GM19043 (cell line): ENCODE measurements at regions not wholly inside any gene's neighbourhood (a gene's known extent, or its start where the extent isn't known, plus 50 kb on each side); places are given as distances from the start of the nearest gene placed in this dataset.

Experiments
- ATAC-seq: cut with Tn5 transposase; IDR thresholded peaks from one replicate; pipeline ENCODE4 v1.9.1; 2021; ENCODE audit warnings: low read depth; ENCODE audit not compliant: unreplicated experiment

DNA sequence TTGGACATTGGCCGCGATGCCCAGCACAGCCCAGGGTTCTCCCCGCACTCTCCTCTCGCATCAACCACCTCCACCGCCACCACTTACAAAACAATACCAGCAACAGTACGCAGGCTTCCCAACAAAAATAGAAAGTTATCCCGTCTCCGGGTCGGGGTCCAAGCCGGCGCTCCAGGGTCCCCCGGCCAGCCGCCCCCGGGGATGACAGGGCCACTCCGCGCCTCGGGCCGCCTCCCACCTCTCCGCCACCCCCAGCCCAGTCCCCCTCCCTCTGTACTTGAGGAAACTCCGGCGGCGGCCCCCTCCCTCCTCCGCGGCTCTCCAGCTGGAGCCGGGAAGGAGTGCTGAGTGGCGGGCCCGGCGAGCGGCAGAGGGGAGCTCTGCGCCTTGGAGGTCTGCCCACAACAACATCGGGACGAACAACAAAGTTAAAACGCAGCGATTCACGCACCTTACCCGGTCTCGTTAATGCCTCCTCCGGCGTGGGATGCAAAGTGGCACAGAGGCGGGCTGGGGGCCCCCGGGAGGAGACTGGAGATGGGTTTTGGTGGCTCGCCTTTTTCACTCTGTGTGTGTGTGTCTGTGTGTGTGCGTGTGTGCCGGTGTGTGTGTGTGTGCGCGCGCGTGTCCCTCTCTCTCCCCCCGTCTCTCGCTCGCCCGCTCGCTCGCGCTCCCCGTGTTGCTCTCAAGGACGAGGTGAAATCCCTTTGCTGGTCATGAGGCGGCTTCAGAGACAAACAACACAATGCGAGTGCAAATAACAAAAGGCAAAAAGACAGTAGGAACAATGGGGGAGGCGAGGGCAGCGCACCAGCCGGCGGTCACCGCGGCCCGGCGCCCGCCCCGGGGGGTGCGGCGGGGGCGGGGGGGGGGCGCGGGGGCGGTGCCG lies 386.8 kb downstream of the BCAT1 start:
- ATAC-seq = no peak

DNA sequence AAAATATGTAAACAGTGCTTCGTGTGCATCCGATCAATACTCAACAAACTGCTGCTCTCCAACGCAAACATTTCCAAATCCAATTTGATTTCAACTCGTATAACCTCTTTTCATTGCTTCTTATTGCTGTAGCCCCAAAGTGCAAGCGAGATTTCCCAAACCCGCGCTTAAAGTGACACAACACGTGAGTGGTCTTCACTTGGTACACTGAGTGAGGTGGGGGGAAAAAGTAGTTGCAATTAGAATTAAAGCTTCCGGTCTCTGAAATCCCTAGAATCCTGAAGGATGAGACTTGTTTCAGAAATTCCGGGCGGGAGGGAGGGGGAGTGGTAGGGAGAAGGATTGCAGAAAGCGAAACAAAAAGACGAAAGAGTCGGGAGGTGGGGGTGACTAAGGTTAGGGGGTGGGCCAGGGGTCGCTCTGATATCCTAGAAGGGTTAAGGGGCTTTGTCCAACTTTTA lies 387.5 kb downstream of the BCAT1 start:
- ATAC-seq = no peak

DNA sequence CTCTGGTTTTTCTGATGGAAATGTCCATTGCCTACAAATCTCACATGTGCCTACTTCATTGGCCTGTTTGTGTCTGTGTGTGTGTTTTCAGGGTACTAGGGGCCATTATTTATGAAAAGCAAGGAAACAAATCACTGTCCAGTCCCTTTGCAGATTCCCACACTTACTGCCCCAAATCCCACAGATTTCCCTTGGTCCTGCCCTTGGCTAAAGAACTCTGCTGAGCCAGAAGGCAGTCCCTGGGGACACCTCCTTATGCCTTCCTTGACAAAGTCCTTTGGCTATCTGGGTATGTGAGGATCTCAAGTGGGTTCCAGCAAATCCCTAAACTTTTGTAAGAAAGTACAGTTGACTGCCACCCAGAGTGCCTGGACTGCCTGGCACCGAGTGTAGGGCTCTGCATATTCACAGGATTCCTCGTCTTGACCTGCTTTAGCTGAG lies 388.1 kb downstream of the BCAT1 start:
- no peak for ATAC-seq

DNA sequence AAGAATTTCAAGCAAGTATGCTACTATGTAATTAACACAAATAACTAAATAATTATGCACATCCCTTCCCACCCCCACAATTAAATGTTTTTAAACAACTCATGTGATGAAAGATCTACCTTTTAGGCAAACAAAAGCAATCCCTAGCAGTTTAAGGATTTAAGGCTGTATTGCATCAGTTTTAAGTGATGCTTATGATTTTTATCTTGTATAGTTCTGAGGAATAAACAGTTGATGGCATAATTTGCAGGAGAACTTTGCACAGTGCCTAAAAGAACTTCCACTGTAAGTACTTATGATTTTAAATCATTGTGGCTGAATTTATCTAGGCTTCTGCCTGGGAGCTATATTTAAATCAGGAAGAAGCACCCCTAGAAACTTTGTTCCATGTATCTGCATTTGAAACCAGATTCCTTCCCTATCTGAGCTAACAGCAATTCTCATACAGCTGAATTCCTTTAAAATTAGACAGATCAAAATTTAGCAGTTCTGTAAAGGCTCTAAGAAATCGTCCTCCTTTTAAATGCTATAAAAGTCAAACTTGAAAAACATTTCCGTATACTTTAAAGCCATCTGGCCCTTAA lies 388.6 kb downstream of the BCAT1 start:
- ATAC-seq = no peak

DNA sequence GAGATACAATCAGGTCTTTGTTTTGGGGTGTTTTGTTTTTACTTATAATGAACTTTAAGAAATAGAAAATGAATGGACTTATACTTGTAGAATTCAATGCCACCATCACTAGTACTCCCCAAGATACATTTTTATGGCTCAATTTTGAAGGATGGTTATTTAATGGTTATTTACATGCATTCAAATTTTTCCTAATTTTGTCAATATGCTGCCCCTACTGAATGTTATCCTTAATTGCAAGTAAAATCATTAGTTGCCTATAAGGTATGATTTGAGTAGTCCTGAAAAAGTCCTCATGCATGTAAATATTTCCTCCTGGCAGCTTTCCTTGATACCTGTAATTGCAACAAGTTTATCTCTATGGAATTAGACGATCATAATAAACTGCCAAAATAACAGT lies 391.2 kb downstream of the BCAT1 start:
- no peak for ATAC-seq

DNA sequence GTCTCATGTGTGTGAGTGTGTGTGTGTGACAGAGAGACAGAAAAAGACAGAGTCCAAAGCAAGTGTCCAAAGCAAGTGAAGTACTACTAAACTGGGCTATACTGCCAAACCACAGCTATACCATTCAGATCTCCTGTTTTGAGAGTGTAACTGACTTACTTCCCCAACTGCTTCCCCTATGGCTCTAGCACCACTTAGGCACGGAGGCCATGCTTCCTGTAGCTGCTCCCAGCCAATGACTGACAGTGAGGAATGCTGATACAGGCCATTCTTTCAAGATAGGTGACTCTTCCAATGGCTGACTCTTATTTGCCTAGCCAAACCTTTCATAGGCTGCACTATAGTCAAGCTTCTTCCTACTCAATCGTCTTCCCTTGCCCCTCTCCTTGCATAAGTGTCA lies 393.2 kb downstream of the BCAT1 start:
- ATAC-seq = no peak

DNA sequence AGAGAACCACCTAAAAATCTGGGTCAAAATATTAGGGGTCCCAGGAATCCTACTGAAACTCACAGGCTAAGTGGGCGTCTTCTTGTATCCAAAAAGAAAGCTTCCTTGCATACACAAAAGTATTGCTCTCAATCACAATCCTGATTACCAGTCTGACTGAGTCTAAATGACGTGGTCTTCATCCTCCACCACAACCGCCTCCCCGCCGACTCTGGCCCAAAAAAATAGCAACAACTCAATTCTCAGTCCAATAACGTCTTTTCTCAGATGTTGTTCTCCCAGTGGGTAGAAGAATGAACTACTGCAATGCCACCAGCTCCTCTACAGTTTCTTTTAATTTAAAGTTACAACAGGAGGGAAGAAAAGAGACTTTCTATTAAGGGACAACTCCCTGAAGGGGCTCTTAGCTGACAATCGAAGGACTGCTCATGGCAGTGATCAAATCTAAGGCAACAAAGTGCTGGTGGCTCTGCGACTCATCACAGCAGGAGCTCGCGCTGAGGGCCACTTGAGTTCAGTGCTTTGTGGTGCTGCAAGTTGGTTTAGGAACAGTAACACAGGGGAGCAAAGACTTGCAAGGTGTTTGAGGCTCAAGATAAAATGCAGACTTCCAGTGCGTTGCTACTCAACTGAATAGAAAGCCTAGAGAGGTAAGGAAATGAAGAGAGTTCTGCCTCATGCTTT lies 394.1 kb downstream of the BCAT1 start:
- ATAC-seq = no peak

DNA sequence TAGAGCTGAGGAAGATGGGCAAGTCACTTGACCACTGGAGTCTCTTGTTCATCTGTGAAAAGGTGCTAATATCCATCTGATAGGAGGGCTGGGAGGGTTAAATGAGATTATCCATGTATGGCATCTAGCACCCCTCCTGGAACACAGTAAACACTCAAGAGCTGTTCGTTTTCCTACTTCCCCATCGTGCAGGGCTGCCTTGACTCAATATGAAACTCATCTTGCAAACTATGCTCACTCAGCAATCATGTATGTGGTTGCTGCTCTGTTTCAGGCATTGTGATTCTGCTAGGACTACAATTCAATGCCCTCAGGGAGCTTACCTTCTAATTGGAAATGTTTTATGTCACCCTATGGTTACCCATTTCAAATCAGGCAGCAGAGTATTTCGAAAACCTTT lies 395.6 kb downstream of the BCAT1 start:
- ATAC-seq = no peak

DNA sequence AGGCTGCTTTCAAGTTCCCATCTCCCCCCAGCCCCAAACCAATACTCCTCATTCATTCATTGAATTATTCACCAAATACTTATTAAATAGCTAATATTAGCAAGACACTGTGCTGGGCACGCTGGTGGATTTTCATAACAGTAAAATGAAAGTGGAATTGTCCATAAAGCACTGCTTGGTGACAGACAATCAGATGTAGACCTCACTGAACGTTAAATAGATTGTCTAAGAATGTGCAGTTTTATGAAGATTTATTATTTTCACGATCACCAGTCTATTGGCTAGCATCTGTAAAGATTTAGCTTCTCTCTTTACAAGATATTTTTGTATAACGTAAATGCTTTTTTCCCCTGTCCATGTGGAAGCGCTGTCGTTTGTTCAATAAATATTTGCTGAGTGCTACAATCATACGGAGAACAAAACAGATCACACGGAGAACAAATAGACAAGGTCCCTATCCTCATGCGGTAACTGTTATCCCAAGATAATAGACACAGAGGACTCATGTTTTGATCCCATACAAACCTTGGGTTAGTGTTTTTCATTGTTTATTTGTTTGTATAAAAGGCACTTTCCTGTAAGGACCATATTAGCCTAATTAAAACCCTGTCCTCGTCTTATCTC lies 397.6 kb downstream of the BCAT1 start:
- ATAC-seq = no peak

DNA sequence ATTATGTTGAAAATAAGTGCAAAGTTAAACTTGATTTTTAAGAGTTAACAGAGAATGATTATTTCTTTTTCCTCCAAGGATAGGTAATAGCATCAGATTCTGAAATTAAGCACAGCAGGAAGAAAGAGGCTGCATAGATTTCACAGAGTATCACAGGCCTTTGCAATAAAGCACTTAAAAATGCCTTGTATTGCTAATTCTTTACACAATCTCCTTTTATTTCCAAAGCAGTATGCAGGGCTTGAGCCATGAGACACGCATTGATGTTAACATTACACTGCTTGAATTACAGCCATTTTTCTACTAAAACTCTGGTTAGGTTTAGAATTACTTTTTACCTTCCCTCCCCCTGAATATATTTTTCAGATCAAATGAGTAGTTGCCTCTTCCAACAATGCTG lies 398.3 kb downstream of the BCAT1 start:
- ATAC-seq = no peak

DNA sequence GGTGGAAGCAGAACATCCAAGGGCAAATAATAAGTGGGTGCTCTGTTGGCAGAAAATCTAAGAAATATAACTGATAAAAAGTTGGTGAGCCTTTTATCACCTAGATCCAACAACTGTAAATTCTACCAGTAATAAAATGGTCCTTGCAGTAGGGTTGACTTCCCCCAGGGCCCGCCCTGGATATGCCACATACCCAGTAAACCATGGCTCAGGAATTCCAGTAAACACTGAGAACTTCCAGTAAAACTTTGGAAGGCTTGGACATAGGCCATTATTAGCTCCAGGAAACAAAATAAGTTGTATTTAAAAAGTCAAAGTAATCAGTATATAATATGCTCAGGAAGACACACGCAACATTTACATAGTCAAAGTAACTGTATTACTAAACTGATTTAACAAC lies 402.2 kb downstream of the BCAT1 start:
- ATAC-seq = no peak

DNA sequence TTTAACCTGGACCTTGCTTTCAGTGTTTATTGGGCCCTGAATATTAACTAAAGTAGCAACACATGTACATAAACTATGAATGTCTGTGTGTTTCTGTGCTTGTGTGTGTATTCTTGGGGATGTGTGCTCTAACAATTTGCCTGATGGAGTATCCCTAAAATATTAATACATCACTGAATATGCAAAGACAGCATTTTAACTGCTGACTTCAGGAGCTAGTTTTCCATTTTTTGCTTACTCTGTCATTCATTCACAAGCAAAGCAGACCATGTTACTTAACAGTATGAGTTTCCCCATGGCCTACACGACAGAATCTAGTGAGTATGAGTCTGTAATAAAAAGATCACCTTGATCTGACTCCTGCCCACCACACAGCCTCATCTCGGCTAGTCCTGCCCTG lies 402.8 kb downstream of the BCAT1 start:
- no peak for ATAC-seq

DNA sequence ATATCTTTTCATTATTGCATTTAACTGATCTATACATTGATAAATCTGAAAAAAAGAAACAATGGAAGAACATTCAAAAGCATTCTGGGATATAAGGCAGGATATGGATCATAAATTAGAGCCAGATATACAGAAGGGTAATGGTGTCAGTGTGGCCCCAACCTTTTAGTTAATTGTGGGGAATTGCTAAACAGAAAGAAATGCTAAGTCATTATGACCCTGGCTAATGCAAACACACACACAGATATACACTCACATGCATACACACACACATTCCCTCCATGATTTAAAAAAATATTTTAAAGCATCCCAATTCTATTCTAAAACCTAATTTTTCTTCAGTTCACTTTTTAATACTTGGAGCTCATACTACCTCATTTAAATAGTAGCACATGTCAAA lies 404.5 kb downstream of the BCAT1 start:
- no peak for ATAC-seq

DNA sequence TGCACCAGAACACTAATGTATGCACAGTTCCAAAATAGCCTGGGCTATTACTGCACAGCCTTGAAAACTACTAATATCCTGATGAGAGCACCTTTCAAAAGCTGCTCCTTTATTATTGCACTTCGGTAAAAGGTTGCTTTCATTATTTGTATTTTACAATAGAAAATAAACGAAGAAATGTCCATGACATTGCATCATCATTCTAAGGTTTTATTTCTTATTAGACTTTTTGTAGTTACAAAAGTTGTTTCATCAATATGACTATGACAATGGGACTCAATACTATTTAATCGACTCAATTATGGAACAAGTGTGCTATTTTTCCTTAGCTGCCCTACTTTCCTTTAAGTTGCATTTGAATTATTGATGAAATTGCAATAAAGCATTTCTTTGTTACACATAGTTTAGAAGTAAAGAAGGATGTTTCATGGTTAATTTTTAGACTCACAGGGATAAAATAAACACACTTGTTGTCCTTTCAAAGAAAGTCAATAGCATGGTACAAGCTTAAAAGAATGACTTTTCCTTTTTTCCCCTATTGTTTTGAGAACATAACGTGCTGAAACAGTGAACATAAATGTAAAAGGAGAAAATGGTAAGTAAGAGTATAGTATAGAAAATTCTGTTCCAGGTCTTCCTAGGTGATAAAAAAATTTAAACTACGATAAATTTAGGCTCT lies 407.6 kb downstream of the BCAT1 start:
- no peak for ATAC-seq

DNA sequence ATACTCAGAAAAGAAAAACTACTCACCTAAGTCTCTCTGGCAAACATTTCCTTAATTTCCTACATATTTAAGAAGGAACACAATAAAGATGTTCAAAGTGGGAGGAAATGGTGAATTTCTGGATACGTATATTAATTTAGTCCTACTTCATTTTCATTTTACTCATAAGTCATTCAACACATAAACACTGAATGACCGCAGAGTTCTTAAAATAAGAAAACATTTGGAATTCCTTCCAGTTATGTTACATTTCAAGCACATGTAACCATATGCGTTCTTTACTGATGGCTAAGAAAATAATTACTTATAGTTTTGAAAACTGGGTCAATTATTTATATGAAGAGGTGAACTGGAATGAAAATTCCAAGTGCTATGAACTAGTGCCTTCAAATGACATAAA lies 409.3 kb downstream of the BCAT1 start:
- no peak for ATAC-seq

DNA sequence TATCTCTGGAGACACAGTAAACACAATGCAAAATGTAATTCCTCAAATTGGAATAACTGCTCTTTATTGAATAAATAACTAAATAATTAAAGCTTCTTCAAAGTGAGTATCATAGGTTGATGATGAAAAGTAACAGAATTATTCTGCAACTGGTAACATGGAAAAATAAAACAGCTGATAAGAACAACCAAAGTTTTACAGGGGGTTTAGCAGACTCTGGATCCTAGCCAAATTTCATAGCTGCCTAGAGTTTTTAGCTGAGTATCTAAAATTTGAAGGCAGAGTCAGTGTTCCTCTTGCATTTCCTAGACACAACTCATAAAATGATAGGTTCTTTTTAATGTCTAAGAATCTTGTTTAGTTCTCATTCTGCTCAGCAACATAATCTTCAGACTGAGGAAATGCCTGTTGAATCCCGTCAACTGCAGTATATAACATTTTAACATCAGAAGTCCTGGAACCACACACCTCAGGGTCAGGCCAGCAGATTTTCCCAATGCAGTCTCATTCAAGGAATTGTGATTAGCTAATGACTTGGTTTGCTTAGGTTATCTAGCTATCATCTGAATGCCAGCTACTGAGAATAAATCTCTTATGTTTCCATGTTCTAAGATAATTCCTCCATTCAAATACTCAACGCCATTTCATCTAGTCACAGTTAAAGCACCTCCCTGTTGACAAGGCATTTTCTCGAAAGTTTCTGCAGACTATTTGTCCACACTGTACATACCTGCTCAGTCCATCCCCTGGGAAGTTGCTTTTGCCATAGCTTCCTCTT lies 411.6 kb downstream of the BCAT1 start:
- ATAC-seq = no peak

DNA sequence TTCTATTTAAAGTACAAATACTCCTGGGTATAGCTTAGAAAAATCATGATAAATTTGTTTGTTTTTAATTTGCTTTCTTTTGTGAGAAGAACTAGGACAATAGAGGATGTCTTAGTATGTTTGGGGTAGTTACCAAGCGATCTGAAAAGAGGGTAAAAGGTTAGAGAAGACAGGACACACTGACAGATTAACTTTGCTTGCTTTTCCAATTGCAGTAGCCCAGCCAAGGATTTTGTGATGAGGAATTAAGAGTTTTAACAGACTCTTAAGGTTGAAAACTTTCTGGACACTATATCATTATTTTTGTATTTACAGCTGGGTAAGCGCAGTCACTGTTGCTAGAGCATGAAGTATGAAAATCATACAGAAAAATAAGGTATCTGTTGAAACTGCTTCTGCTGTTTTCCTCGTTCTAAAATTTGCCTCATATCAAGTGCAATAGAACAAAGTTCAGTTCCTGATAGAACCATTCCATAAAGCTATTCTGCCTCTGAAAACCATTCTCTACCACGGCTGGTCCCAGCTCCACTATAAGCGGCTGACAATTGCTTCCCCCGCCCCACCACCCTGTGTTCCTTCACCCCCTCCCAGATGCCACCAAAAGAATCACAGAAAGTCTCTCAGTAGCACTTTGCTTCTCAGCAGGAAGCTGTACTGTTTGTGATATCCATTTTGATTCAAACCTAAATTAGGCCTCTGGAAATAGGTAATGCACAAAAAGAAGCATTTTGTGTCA lies 413.4 kb downstream of the BCAT1 start:
- ATAC-seq = no peak

DNA sequence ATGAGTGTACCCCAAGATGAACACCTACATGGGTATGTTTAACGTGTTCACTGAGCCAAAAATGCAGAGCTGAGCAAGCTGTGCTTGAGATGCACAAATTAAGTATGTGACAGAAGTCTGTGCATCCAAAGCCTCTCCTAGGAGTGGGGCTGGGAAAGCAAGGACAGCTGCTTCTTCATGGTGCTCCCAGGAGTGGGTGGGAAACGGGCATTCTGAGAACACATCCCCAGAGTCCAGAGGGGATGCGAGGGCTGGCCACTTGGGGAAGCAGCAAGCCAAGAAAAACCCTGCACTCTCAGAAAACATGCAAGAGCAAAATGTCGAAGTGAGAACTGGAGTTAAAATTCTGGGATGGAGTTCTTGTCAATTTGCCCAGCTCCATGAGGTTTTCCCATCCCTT lies 414.3 kb downstream of the BCAT1 start:
- ATAC-seq = no peak

DNA sequence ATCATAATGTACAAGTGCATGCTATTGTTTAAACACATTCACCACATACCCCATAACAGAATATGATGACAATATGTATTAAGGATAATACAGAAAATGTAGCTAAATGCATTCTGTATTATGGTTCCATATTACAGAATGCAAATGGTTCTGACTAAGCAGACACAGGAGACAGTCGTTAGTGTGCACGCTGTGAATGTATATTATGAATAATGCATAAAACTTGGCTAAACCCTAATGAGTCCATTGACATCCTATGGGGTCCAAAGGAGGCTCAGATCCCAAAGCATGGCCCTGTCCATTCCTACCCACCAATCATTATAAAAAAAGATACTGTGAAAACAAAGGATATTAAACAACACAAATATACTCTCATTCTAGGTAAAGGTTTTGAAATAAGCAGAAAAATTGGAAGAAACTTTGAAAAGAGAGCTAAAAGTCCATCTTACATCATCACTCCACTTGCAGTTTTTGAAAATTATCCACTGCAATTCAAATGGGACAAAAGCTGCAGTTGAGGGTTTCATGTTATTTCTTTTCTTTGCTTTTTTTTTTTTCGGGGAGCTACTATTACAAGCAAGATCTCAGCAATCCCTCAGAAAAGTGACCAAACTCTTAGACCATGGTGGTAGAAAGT lies 415.1 kb downstream of the BCAT1 start:
- ATAC-seq = no peak
